GM19468 (cell line): ENCODE measurements at regions not wholly inside any gene's neighbourhood (a gene's known extent, or its start where the extent isn't known, plus 50 kb on each side); places are given as distances from the start of the nearest gene placed in this dataset.
"Not testable (repeated sequence)": the region's sequence is repeated elsewhere in the genome, so short reads cannot be mapped to it uniquely, and the experiment has no call there.

Experiments used
- ATAC-seq: cut with Tn5 transposase; IDR thresholded peaks from one replicate; pipeline ENCODE4 v1.9.1; 2021; ENCODE audit warnings: mild to moderate bottlenecking, moderate library complexity, moderate number of reproducible peaks; ENCODE audit not compliant: unreplicated experiment; ENCODE audit errors: extremely low read depth

GRCh38 chr7:146057958-146058357 lies 58.6 kb upstream of the CNTNAP2 start:
- ATAC-seq, result no peak

GRCh38 chr7:146054909-146055308 lies 61.7 kb upstream of the CNTNAP2 start:
- ATAC-seq, result no peak

GRCh38 chr7:146053492-146053891 lies 63.1 kb upstream of the CNTNAP2 start:
- no peak for ATAC-seq

DNA sequence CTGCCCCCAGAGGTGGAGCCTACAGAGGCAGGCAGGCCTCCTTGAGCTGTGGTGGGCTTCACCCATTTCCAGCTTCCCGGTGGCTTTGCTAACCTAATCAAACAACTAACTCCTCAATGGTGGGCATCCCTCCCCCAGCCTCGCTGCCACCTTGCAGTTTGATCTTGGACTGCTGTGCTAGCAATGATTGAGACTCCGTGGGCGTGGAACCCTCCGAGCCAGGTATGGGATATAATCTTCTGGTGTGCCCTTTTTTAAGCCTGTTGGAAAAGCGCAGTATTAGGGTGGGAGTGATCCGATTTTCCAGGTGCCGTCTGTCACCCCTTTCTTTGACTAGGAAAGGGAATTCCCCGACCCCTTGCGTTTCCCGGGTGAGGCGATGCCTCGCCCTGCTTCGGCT lies 73.3 kb upstream of the CNTNAP2 start:
- ATAC-seq, result not testable (repeated sequence)

- ATAC-seq, result no peak
These were observed 88.3 kb upstream of the CNTNAP2 start for GRCh38 chr7:146028251-146028750.

DNA sequence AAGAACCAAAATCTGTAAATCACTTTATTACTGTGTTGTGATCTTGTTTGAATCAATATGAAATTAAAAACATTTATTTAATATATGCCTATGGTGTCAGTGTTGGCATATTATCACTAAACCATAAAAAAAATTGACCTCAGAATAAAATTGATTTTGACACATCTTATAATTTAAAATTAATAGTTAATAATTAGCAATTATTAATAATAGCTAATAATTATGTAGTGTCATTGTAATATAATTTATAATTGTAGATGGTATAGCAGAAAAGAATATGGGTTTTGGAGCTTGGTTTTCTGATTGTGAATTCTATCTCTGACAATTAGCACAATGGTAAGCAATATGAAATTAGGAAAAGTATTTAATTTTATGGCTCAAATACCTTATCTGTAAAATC lies 89.4 kb upstream of the CNTNAP2 start:
- ATAC-seq, result no peak

- ATAC-seq, result no peak
These were observed 93.8 kb upstream of the CNTNAP2 start for GRCh38 chr7:146022776-146023175.

- ATAC-seq, result not testable (repeated sequence)
These were observed 97.3 kb upstream of the CNTNAP2 start for GRCh38 chr7:146019041-146020004.

DNA sequence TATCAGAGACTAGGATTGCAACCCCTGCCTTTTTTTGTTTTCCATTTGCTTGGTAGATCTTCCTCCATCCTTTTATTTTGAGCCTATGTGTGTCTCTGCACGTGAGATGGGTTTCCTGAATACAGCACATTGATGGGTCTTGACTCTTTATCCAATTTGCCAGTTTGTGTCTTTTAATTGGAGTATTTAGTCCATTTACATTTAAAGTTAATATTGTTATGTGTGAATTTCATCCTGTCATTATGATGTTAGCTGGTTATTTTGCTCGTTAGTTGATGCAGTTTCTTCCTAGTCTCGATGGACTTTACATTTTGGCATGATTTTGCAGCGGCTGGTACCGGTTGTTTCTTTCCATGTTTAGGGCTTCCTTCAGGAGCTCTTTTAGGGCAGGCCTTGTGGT lies 99.2 kb upstream of the CNTNAP2 start:
- ATAC-seq, result not testable (repeated sequence)

- not testable (repeated sequence) for ATAC-seq
These were observed 102.4 kb upstream of the CNTNAP2 start for GRCh38 chr7:146014154-146014553.

GRCh38 chr7:146008293-146008692 lies 108.3 kb upstream of the CNTNAP2 start:
- ATAC-seq, result no peak

DNA sequence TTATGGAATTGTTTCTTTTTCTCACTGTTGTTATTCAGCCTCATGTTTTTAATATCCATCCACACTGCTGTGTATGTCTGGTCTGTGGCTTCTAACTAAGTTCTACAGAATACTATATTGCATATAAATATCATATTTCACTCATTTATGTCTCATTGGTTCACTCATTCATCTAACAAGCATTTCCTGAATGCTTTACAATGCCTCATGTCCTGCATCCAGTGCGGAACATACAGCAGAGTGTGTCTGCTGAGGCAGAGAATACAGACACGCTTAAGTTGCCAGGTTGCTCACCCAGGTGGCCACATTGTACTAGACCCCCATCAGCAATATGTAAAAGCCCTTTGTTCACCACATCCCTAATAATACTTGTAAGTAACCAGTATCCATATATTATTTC lies 111.8 kb upstream of the CNTNAP2 start:
- no peak for ATAC-seq

- peak; percentile 63 for ATAC-seq
These were observed 114.0 kb upstream of the CNTNAP2 start for GRCh38 chr7:146002431-146003078.

GRCh38 chr7:146002008-146002407 lies 114.6 kb upstream of the CNTNAP2 start:
- no peak for ATAC-seq

DNA sequence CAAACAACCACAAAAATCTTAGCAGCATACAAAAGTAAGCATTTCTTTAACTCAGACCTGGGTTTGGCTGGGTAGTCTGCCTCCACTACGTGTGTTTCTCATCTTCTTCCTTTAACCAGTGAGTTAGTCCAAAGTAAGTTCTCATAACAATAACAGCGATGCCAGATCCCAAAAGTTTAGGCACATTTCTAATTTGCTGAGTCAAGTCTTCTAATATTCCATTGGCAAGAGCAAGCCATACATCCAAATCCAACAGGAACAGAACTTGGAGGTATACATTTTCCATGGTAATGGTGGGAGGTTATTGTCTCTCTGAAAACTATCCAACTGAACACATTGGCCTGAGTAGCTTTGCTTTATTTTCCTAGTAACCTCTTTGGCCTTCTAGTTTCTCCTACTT lies 115.7 kb upstream of the CNTNAP2 start:
- no peak for ATAC-seq

GRCh38 chr7:145989469-145989868 lies 127.1 kb upstream of the CNTNAP2 start:
- ATAC-seq, result no peak

GRCh38 chr7:145986248-145986874 lies 130.2 kb upstream of the CNTNAP2 start:
- no peak for ATAC-seq

DNA sequence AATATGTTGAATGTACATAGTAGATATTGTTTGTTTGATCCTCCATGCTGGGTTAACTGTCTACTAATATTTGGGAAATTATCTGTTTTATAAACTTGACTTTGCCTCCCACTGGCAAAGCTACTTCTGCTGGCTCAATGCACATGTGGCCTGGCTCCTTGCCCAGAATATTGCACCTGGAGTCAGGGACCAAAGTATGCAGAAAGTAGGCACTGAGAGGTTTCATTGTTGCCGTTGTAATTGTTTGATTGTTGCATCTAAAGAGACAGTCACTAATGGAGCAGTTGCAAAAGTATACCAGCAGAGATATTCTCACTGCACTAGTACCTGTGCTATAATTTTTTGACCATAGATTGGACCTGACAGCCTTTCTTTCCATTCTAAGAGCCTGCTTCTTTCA lies 137.8 kb upstream of the CNTNAP2 start:
- ATAC-seq, result no peak

GRCh38 chr7:145959981-145960380 lies 156.6 kb upstream of the CNTNAP2 start:
- ATAC-seq, result no peak

DNA sequence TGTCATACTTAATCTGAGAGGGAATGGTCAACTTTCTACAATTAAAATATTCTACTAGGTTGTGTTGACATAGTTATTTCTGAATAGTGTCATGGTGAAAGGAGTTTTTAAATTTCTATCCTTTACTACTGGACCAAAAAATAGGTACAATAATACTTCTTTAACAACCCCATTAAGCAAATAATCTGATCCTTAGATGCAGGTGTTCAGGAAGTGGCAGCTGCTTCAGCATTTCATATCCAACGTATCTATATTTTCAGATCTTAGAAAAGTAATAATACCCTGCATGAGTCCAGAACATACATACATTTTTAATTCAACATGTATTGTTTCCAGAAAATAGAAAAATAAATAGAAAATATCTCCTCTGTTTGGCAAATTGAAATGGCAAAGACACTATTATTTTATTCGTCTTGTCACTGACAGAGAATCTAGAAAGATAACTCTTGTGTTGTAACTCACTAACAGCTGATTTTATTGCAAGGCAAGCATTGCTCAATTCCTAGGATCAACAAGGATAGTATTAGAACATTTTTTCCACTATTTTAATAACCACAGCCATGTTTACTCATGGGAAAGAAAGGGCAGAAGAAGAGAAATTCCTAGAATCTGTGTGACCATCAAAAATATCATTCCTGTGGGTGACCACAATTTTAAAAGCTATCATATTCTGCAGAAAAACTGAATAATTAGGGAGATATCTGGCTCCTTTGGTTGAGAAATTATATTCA lies 159.3 kb upstream of the CNTNAP2 start:
- no peak for ATAC-seq
